Loucy (cell line): ENCODE measurements at regions not wholly inside any gene's neighbourhood (a gene's known extent, or its start where the extent isn't known, plus 50 kb on each side); places are given as distances from the start of the nearest gene placed in this dataset.
A peak's percentile ranks its signal among the peaks of the same experiment; 100 is the strongest.

Experiments used
- H2AFZ ChIP-seq: fragments of 200-600 bp; sonication (generic); 2 replicates; pipeline ENCODE4 v1.6.0; 2016; ENCODE audit warnings: antibody characterized with exemption, mild to moderate bottlenecking, low read length, moderate library complexity
- H3F3A ChIP-seq: fragments of 200-600 bp; 2 replicates; pipeline ENCODE4 v1.6.0; 2016; ENCODE audit warnings: antibody characterized with exemption, low read depth, mild to moderate bottlenecking
- H3K27me3 ChIP-seq: fragments of 200-600 bp; sonication (generic); 2 replicates; pipeline ENCODE4 v1.6.1; 2014; ENCODE audit warnings: low read length, mild to moderate bottlenecking; ENCODE audit not compliant: insufficient read depth, poor library complexity, severe bottlenecking
- H3K36me3 ChIP-seq: fragments of 200-600 bp; sonication (generic); 2 replicates; pipeline ENCODE4 v1.6.1; 2016; ENCODE audit warnings: low read length; ENCODE audit not compliant: insufficient read depth
- H3K4me1 ChIP-seq: fragments of 200-600 bp; sonication (generic); 2 replicates; pipeline ENCODE4 v1.5.1; 2014; ENCODE audit warnings: low read length, mild to moderate bottlenecking; ENCODE audit not compliant: insufficient read depth, poor library complexity, severe bottlenecking
- H3K4me2 ChIP-seq: fragments of 200-600 bp; sonication (generic); 2 replicates; pipeline ENCODE4 v1.6.0; 2014; ENCODE audit warnings: antibody characterized with exemption, low read length, low read depth, mild to moderate bottlenecking; ENCODE audit not compliant: poor library complexity, severe bottlenecking
- H3K4me3 ChIP-seq: fragments of 200-600 bp; sonication (generic); 2 replicates; pipeline ENCODE4 v1.5.1; 2014; ENCODE audit warnings: low read length, mild to moderate bottlenecking, mixed read lengths; ENCODE audit not compliant: poor library complexity, severe bottlenecking
- H3K79me2 ChIP-seq: fragments of 200-600 bp; sonication (generic); 2 replicates; pipeline ENCODE4 v1.6.1; 2014; ENCODE audit warnings: low read length; ENCODE audit not compliant: insufficient read depth
- H3K9ac ChIP-seq: fragments of 200-600 bp; sonication (generic); 2 replicates; pipeline ENCODE4 v1.6.0; 2014; ENCODE audit warnings: mild to moderate bottlenecking, low read depth, low read length, moderate library complexity; ENCODE audit not compliant: poor library complexity, severe bottlenecking
- H3K9me2 ChIP-seq: fragments of 200-600 bp; sonication (generic); replicated peaks from 2 replicates; pipeline ENCODE4 v1.6.1; 2016; ENCODE audit warnings: low read depth, low read length, mixed read lengths
- H3K9me3 ChIP-seq: fragments of 200-600 bp; sonication (generic); 2 replicates; pipeline ENCODE4 v1.6.1; 2014; ENCODE audit warnings: mild to moderate bottlenecking, antibody characterized with exemption, low read length, low read depth; ENCODE audit not compliant: insufficient read depth
- H4K20me1 ChIP-seq: fragments of 200-600 bp; sonication (generic); 2 replicates; pipeline ENCODE4 v1.6.0; 2014; ENCODE audit warnings: antibody characterized with exemption, low read length, mild to moderate bottlenecking; ENCODE audit not compliant: insufficient read depth, poor library complexity, severe bottlenecking
- EZH2phosphoT487 ChIP-seq: fragments of 200-600 bp; IDR thresholded peaks from 2 replicates; pipeline ENCODE4 v1.6.1; 2018; ENCODE audit warnings: antibody characterized with exemption, mild to moderate bottlenecking, moderate library complexity, borderline replicate concordance
- TF ChIP-seq, protein P1 (sequence below): fragments of 200-600 bp; sonication (generic); conservative IDR thresholded peaks from 2 replicates; pipeline ENCODE4 v1.5.1; 2014; ENCODE audit warnings: mild to moderate bottlenecking, antibody characterized with exemption, low read length

DNA sequence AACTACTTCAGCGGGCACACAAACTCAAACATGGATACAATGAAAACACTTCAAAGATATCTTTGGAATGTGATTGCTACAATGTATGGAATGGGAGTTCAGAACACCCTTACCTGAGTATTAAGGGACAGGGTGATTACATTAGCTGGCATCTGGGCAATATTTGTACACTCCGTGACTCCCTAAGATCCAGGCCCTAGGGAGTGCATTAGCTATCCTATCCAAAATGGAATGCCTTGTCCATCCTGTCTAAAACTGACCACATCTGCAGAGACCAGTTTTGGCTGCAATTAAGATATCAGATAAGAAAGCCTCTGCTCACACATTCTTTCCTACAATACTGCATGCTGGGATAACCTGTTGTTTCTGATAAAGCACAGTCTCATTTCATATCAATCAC lies 176.6 kb upstream of the EMCN start:
- Histone ChIP-seq H3K4me2 (peak overlapping the region; percentile 40), H3F3A (no peaks in the 10 kb centered on the region), H3K4me3 (no peak overlapping the region), H3K9me2 (no peaks in the 10 kb centered on the region), H3K79me2 (no peaks in the 10 kb centered on the region), H3K9ac (no peak overlapping the region), H2AFZ (no peak overlapping the region), H3K27me3 (no peaks in the 10 kb centered on the region), H3K36me3 (no peaks in the 10 kb centered on the region), H3K9me3 (peaks cover 5% of the 10 kb centered on the region), H3K4me1 (peaks cover 43% of the 10 kb centered on the region), H4K20me1 (no peaks in the 10 kb centered on the region)
- TF ChIP-seq EZH2phosphoT487: no peak
- TF ChIP-seq, protein P1, sequence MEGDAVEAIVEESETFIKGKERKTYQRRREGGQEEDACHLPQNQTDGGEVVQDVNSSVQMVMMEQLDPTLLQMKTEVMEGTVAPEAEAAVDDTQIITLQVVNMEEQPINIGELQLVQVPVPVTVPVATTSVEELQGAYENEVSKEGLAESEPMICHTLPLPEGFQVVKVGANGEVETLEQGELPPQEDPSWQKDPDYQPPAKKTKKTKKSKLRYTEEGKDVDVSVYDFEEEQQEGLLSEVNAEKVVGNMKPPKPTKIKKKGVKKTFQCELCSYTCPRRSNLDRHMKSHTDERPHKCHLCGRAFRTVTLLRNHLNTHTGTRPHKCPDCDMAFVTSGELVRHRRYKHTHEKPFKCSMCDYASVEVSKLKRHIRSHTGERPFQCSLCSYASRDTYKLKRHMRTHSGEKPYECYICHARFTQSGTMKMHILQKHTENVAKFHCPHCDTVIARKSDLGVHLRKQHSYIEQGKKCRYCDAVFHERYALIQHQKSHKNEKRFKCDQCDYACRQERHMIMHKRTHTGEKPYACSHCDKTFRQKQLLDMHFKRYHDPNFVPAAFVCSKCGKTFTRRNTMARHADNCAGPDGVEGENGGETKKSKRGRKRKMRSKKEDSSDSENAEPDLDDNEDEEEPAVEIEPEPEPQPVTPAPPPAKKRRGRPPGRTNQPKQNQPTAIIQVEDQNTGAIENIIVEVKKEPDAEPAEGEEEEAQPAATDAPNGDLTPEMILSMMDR: no peak

DNA sequence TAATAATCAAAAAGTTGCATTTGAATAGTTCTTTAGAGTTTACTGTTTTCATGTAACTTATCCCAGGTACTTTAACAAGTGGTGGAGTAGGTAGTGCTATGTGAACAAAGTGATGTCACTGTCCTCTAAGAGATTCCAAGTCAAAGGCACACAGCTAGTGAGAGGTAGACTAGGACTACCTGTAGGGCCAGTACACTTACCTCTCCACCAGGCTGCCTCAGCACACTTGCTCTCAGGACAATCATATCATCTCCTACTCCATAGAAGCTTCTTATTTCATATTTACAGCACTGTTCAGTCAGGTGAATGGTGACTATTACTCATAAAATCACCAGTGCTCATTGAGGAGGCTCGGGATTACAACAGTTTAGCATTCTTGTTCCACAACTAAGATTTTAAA lies 173.0 kb upstream of the EMCN start:
- TF ChIP-seq, protein P1: no peak
- no peak for TF ChIP-seq EZH2phosphoT487
- peaks cover 13% of the 10 kb centered on the region for H3K4me1 ChIP-seq
- H3K9me2 ChIP-seq: no peaks in the 10 kb centered on the region
- no peak overlapping the region for H3K4me2 ChIP-seq
- H3K36me3 ChIP-seq: no peaks in the 10 kb centered on the region
- no peaks in the 10 kb centered on the region for H4K20me1 ChIP-seq
- no peaks in the 10 kb centered on the region for H3F3A ChIP-seq
- no peaks in the 10 kb centered on the region for H3K79me2 ChIP-seq
- no peak overlapping the region for H3K4me3 ChIP-seq
- no peak overlapping the region; the same call in 1 of the 2 replicates for H2AFZ ChIP-seq
- no peaks in the 10 kb centered on the region for H3K27me3 ChIP-seq
- peaks cover 5% of the 10 kb centered on the region for H3K9me3 ChIP-seq
- H3K9ac ChIP-seq: no peak overlapping the region

DNA sequence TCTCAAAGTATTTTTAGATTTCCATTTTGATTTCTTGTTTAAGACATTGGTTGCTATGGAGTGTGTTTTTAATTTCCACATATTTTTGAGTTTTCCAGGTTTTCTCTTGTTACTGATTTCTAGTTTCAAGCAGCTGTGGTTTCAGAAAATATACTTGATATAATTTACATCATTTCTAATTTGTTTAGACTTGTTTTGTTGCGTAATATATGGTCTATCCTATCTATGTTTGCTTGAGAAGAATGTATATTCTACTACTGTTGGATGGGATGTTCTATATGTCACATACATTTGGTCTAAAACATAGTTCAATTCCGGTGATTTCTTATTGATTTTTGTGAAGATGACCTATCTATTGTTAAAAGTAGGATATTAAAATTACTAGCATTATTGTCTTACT lies 170.5 kb upstream of the EMCN start:
- Histone ChIP-seq H3K27me3 (no peaks in the 10 kb centered on the region), H3K79me2 (no peaks in the 10 kb centered on the region), H3K4me2 (no peak overlapping the region), H2AFZ (no peak overlapping the region), H3K4me3 (no peak overlapping the region), H3K9me3 (0 out of 2 replicates have a peak, but pooled peaks cover 3% of the 10 kb centered on the region), H3K4me1 (peaks cover 6% of the 10 kb centered on the region), H3K9ac (no peak overlapping the region), H3K36me3 (no peaks in the 10 kb centered on the region), H3K9me2 (no peaks in the 10 kb centered on the region), H4K20me1 (no peaks in the 10 kb centered on the region), H3F3A (no peaks in the 10 kb centered on the region)
- TF ChIP-seq EZH2phosphoT487: no peak
- TF ChIP-seq, protein P1: no peak
